Mesendoderm (in vitro differentiated cells): ENCODE measurements at regions not wholly inside any gene's neighbourhood (a gene's known extent, or its start where the extent isn't known, plus 50 kb on each side); places are given as distances from the start of the nearest gene placed in this dataset. TPM values are rescaled to one million over a fixed set of nuclear protein-coding genes. Genes with fewer than 3 reads are reported as not detected.

Source experiments
- DNase-seq: peaks from one replicate; pipeline ENCODE4 v3.0.0; 2013
- H2AK5ac ChIP-seq: 2 replicates; pipeline ENCODE4 v1.6.1; 2013; ENCODE audit warnings: low read length, inconsistent platforms
- H2BK120ac ChIP-seq: 2 replicates; pipeline ENCODE4 v1.6.1; 2013; ENCODE audit warnings: low read depth, mild to moderate bottlenecking, low read length, moderate library complexity, mixed read lengths
- H2BK15ac ChIP-seq: replicated peaks from 2 replicates; pipeline ENCODE4 v1.6.1; 2013; ENCODE audit warnings: low read depth, mild to moderate bottlenecking, moderate library complexity
- H2BK5ac ChIP-seq: 2 replicates; pipeline ENCODE4 v1.6.1; 2013; ENCODE audit warnings: low read length, inconsistent platforms
- H3K18ac ChIP-seq: 2 replicates; pipeline ENCODE4 v1.6.1; 2013; ENCODE audit warnings: mild to moderate bottlenecking, low read length, mixed read lengths
- H3K23ac ChIP-seq: one replicate; pipeline ENCODE4 v1.6.1; 2013; ENCODE audit warnings: low read length
- H3K27ac ChIP-seq: 2 replicates; pipeline ENCODE4 v1.5.1; 2013; ENCODE audit warnings: low read depth, mild to moderate bottlenecking, inconsistent platforms, low read length, moderate library complexity
- H3K27me3 ChIP-seq: 2 replicates; pipeline ENCODE4 v1.6.1; 2013; ENCODE audit warnings: low read length, control low read depth, mild to moderate bottlenecking, inconsistent platforms; ENCODE audit not compliant: insufficient read depth, poor library complexity
- H3K36me3 ChIP-seq: 2 replicates; pipeline ENCODE4 v1.6.1; 2013; ENCODE audit warnings: low read length, inconsistent platforms; ENCODE audit not compliant: control insufficient read depth, insufficient read depth
- H3K4ac ChIP-seq: one replicate; pipeline ENCODE4 v1.6.1; 2013; ENCODE audit warnings: low read depth, mild to moderate bottlenecking, low read length, moderate library complexity
- H3K4me1 ChIP-seq: 2 replicates; pipeline ENCODE4 v1.6.1; 2013; ENCODE audit warnings: low read depth, low read length, inconsistent platforms; ENCODE audit not compliant: control insufficient read depth
- H3K4me2 ChIP-seq: 2 replicates; pipeline ENCODE4 v1.6.1; 2013; ENCODE audit warnings: low read length
- H3K4me3 ChIP-seq: 2 replicates; pipeline ENCODE4 v1.5.1; 2013; ENCODE audit warnings: mild to moderate bottlenecking, low read length
- H3K56ac ChIP-seq: one replicate; pipeline ENCODE4 v1.6.1; 2013; ENCODE audit warnings: low read length
- H3K79me1 ChIP-seq: 2 replicates; pipeline ENCODE4 v1.6.1; 2013; ENCODE audit warnings: low read length, inconsistent platforms
- H3K79me2 ChIP-seq: 2 replicates; pipeline ENCODE4 v1.6.1; 2013; ENCODE audit warnings: mild to moderate bottlenecking, low read length; ENCODE audit not compliant: control insufficient read depth, insufficient read depth
- H3K9ac ChIP-seq: 2 replicates; pipeline ENCODE4 v1.6.1; 2013; ENCODE audit warnings: low read length, inconsistent platforms
- H4K5ac ChIP-seq: one replicate; pipeline ENCODE4 v1.6.1; 2013; ENCODE audit warnings: low read length
- H4K8ac ChIP-seq: one replicate; pipeline ENCODE4 v1.6.1; 2013; ENCODE audit warnings: low read depth, mild to moderate bottlenecking, control low read depth, low read length, moderate library complexity
- WGBS: extraction: QIAGEN DNeasy Blood & Tissue Kit; methylation state at CpG from one replicate; pipeline ENCODE4 v1.1.7; 2013; ENCODE audit warnings: low lambda C conversion rate, missing lambda C conversion rate; ENCODE audit not compliant: insufficient coverage; ENCODE audit errors: extremely low coverage; 5-methylcytosine and 5-hydroxymethylcytosine counted together
- small RNA-seq: library from polyadenylated mRNA; stranded (forward); fragments of <200 nt; extraction: miRNeasy Mini kit (QIAGEN cat#:217004); gene quantifications from one replicate; pipeline ENCODE3, GENCODE V24; 2013; ENCODE audit not compliant: insufficient read depth

- Histone ChIP-seq H3K36me3 (no peaks in the 10 kb centered on the region), H3K79me1 (no peaks in the 10 kb centered on the region), H2AK5ac (no peak overlapping the region), H3K79me2 (no peaks in the 10 kb centered on the region), H3K23ac (no peak overlapping the region), H4K8ac (no peak overlapping the region), H3K18ac (no peak overlapping the region), H3K4me1 (no peaks in the 10 kb centered on the region), H2BK15ac (no peak overlapping the region), H2BK5ac (no peak overlapping the region), H3K27ac (no peak overlapping the region), H3K27me3 (no peaks in the 10 kb centered on the region), H3K56ac (no peak overlapping the region), H3K4me3 (no peak overlapping the region), H4K5ac (no peak overlapping the region), H2BK120ac (no peak overlapping the region), H3K4ac (no peak overlapping the region), H3K9ac (no peak overlapping the region), H3K4me2 (no peak overlapping the region)
- no peak for DNase-seq
- WGBS = no CpG with 5 or more reads among the region's 2 CpGs
Measured at GRCh38 chr4:105093975-105094374, 52.7 kb upstream of the TET2 start.

Small RNA genes lying in the stretch of these regions (small RNA-seq; reads per million reads assigned to genes)
- gene AC096577.2 (not detected), gene RNU6-351P (not detected)
